PC-3 (cell line): ENCODE measurements at regions not wholly inside any gene's neighbourhood (a gene's known extent, or its start where the extent isn't known, plus 50 kb on each side); places are given as distances from the start of the nearest gene placed in this dataset.

ENCODE experiments used
- ATAC-seq: fragments of 200-7000 bp; cut with Tn5 transposase; 2 replicates; pipeline ENCODE4 v1.9.1; 2020; ENCODE audit warnings: mild to moderate bottlenecking, moderate library complexity
- BruUV-seq: library from RNA; stranded (reverse); fragments of 400-500 nt; replicated peaks from 2 replicates; lab custom pipeline; 2021; lab: Mats Ljungman, UMichigan
- CTCF ChIA-PET: fragments of 300-600 bp; sonication (Branson Sonifier 250); formaldehyde crosslinking; loops from one replicate; lab custom pipeline; 2022; ENCODE audit warnings: antibody characterized with exemption; lab: Charles Lee
- POLR2A ChIA-PET: fragments of 300-600 bp; sonication (Branson Sonifier 250); formaldehyde crosslinking; loops from one replicate; lab custom pipeline; 2022; ENCODE audit warnings: antibody characterized with exemption; ENCODE audit not compliant: unreplicated experiment; lab: Charles Lee
- DNase-seq: peaks from one replicate; pipeline ENCODE4 v3.0.0-alpha.2; 2015
- H2AFZ ChIP-seq: fragments of 300-600 bp; sonication (generic); 2 replicates; pipeline ENCODE4 v1.6.0; 2016; ENCODE audit warnings: antibody characterized with exemption, low read length
- H3F3A ChIP-seq: fragments of 300-600 bp; sonication (generic); one replicate; pipeline ENCODE4 v1.6.0; 2017; ENCODE audit warnings: antibody characterized with exemption, low read length, control low read depth, mild to moderate bottlenecking; ENCODE audit not compliant: unreplicated experiment
- H3K27ac ChIP-seq: fragments of 300-600 bp; sonication (generic); 2 replicates; pipeline ENCODE4 v1.5.1; 2016; ENCODE audit warnings: mild to moderate bottlenecking, low read length
- H3K27me3 ChIP-seq: fragments of 300-600 bp; sonication (generic); 2 replicates; pipeline ENCODE4 v1.6.1; 2016; ENCODE audit warnings: low read length, mixed read lengths
- H3K36me3 ChIP-seq: fragments of 300-600 bp; sonication (generic); 2 replicates; pipeline ENCODE4 v1.6.1; 2016; ENCODE audit warnings: low read depth, mixed run types, low read length, mixed read lengths
- H3K4me1 ChIP-seq: fragments of 300-600 bp; sonication (generic); 2 replicates; pipeline ENCODE4 v1.5.1; 2016; ENCODE audit warnings: low read length; ENCODE audit not compliant: insufficient read depth
- H3K4me2 ChIP-seq: fragments of 300-600 bp; sonication (generic); 2 replicates; pipeline ENCODE4 v1.6.0; 2016; ENCODE audit warnings: low read length
- H3K4me3 ChIP-seq: fragments of 300-600 bp; sonication (generic); 2 replicates; pipeline ENCODE4 v1.5.1; 2016; ENCODE audit warnings: mild to moderate bottlenecking, low read length, mixed read lengths
- H3K79me2 ChIP-seq: fragments of 300-600 bp; sonication (generic); 2 replicates; pipeline ENCODE4 v1.6.1; 2017; ENCODE audit warnings: low read length, mixed read lengths
- H3K9ac ChIP-seq: fragments of 300-600 bp; sonication (generic); 2 replicates; pipeline ENCODE4 v1.6.0; 2016; ENCODE audit warnings: mild to moderate bottlenecking, low read length
- H3K9me2 ChIP-seq: fragments of 300-600 bp; sonication (generic); replicated peaks from 2 replicates; pipeline ENCODE4 v1.6.1; 2016; ENCODE audit warnings: mixed run types, low read length, mixed read lengths
- H3K9me3 ChIP-seq: fragments of 300-600 bp; sonication (generic); 2 replicates; pipeline ENCODE4 v1.6.1; 2016; ENCODE audit warnings: low read length, mixed read lengths
- H4K20me1 ChIP-seq: fragments of 300-600 bp; sonication (generic); 2 replicates; pipeline ENCODE4 v1.6.1; 2016; ENCODE audit warnings: low read length, mixed read lengths
- EZH2 ChIP-seq: fragments of 300-600 bp; sonication (generic); IDR thresholded peaks from one replicate; pipeline ENCODE4 v1.6.1; 2017; ENCODE audit warnings: antibody characterized with exemption, mild to moderate bottlenecking, low read length; ENCODE audit not compliant: unreplicated experiment
- EZH2phosphoT487 ChIP-seq: fragments of 300-600 bp; sonication (generic); IDR thresholded peaks from 2 replicates; pipeline ENCODE4 v1.6.1; 2018; ENCODE audit warnings: mild to moderate bottlenecking, antibody characterized with exemption, low read length, borderline replicate concordance
- intact Hi-C: fragments of 100-400 bp; cut with micrococcal nuclease; formaldehyde crosslinking; loops from 2 replicates; pipeline ENCODE4 v1.9.0; 2023
- TF ChIP-seq, protein P1 (sequence below): fragments of 300-600 bp; sonication (generic); conservative IDR thresholded peaks from 2 replicates; pipeline ENCODE4 v1.5.1; 2017; ENCODE audit warnings: antibody characterized with exemption, low read depth, mild to moderate bottlenecking, low read length

- Histone ChIP-seq H3K9me3 (no peaks in the 10 kb centered on the region), H3K4me1 (peaks cover 39% of the 10 kb centered on the region), H3F3A (no peaks in the 10 kb centered on the region), H3K27me3 (no peaks in the 10 kb centered on the region), H3K4me3 (peak overlapping the region; percentile 22; the same call in 1 of the 2 replicates), H3K9ac (peak overlapping the region; percentile 59), H2AFZ (0 out of 2 replicates have a peak overlapping the region, but pooled peaks have one; percentile 13), H3K4me2 (peak overlapping the region; percentile 67), H3K27ac (peak overlapping the region; percentile 91), H4K20me1 (no peaks in the 10 kb centered on the region), H3K9me2 (0 out of 2 replicates have a peak, but pooled peaks cover 3% of the 10 kb centered on the region), H3K36me3 (no peaks in the 10 kb centered on the region), H3K79me2 (no peaks in the 10 kb centered on the region)
- CTCF ChIA-PET: interaction anchor here (0.6 kb wide), 1 partner anchor 180 kb away, joined by 3 read pairs; no protein-coding TSS in a partner anchor
- intact Hi-C loops: loop anchor here (10.0 kb wide), 1 partner anchor 128 kb away; no protein-coding TSS in a partner anchor
- TF ChIP-seq EZH2 (no peak), EZH2phosphoT487 (no peak)
- TF ChIP-seq, protein P1, sequence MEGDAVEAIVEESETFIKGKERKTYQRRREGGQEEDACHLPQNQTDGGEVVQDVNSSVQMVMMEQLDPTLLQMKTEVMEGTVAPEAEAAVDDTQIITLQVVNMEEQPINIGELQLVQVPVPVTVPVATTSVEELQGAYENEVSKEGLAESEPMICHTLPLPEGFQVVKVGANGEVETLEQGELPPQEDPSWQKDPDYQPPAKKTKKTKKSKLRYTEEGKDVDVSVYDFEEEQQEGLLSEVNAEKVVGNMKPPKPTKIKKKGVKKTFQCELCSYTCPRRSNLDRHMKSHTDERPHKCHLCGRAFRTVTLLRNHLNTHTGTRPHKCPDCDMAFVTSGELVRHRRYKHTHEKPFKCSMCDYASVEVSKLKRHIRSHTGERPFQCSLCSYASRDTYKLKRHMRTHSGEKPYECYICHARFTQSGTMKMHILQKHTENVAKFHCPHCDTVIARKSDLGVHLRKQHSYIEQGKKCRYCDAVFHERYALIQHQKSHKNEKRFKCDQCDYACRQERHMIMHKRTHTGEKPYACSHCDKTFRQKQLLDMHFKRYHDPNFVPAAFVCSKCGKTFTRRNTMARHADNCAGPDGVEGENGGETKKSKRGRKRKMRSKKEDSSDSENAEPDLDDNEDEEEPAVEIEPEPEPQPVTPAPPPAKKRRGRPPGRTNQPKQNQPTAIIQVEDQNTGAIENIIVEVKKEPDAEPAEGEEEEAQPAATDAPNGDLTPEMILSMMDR: no peak
- peak; percentile 98 for DNase-seq
- POLR2A ChIA-PET: no interaction called here
- BruUV-seq: no TSS peak
- ATAC-seq: peak; percentile 96
Measured at GRCh38 chr4:141853091-141853764, 216.8 kb downstream of the IL15 start.

- peak; percentile 89 for ATAC-seq
- POLR2A ChIA-PET: interaction anchor here (0.6 kb wide), 1 partner anchor 26 kb away, joined by 3 read pairs; no protein-coding TSS in a partner anchor
- no peak for TF ChIP-seq EZH2phosphoT487
- TF ChIP-seq EZH2: no peak
- TF ChIP-seq, protein P1: no peak
- no peaks in the 10 kb centered on the region for H3K36me3 ChIP-seq
- CTCF ChIA-PET: interaction anchor here (0.6 kb wide), 1 partner anchor 1127 kb away, joined by 6 read pairs; no protein-coding TSS in a partner anchor
- DNase-seq: peak; percentile 76
- H3K4me2 ChIP-seq: peak overlapping the region; percentile 13; the same call in 1 of the 2 replicates
- H3K9me2 ChIP-seq: no peaks in the 10 kb centered on the region
- H2AFZ ChIP-seq: no peak overlapping the region
- no peaks in the 10 kb centered on the region for H4K20me1 ChIP-seq
- H3K27ac ChIP-seq: peak overlapping the region; percentile 57
- H3K9ac ChIP-seq: no peak overlapping the region
- H3K9me3 ChIP-seq: no peaks in the 10 kb centered on the region
- H3K4me1 ChIP-seq: peaks cover 29% of the 10 kb centered on the region
- no TSS peak for BruUV-seq
- H3K79me2 ChIP-seq: no peaks in the 10 kb centered on the region
- no peak overlapping the region for H3K4me3 ChIP-seq
- H3F3A ChIP-seq: no peaks in the 10 kb centered on the region
- no peaks in the 10 kb centered on the region for H3K27me3 ChIP-seq
- intact Hi-C loops: loop anchor here (2.0 to 10.0 kb wide), 2 partner anchors 134 to 216 kb away; no protein-coding TSS in a partner anchor
Measured at GRCh38 chr4:141858437-141858836, 222.1 kb downstream of the IL15 start.

DNA sequence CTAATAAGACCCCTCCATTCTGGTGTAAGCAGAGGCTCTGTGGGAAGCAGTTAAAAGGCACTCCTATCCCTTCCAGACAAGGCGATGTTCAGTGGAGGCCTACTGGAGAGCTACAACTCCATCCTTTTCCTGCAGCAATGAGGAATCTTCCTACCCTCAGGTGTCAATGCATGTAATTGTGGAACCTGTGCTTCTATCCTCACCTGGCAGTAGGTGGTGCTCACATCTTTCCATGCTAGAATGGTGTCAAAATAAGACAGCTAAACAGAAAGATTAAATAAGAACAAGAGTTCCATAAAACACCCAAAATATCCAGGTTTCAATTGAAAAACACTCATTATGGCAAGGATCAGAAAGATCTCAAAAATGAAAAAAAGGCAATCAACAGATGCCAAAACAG is 224.6 kb downstream of the IL15 start:
- Histone ChIP-seq H3K79me2 (no peaks in the 10 kb centered on the region), H3K27me3 (no peaks in the 10 kb centered on the region), H3K4me1 (peaks cover 20% of the 10 kb centered on the region), H4K20me1 (no peaks in the 10 kb centered on the region), H3K9me2 (no peaks in the 10 kb centered on the region), H3K9me3 (no peaks in the 10 kb centered on the region), H3K27ac (no peak overlapping the region), H3K36me3 (no peaks in the 10 kb centered on the region), H3K4me3 (no peak overlapping the region), H3F3A (no peaks in the 10 kb centered on the region), H3K4me2 (no peak overlapping the region), H3K9ac (no peak overlapping the region), H2AFZ (no peak overlapping the region)
- intact Hi-C loops: loop anchor here (1.0 to 10.0 kb wide), 2 partner anchors 234 to 986 kb away; no protein-coding TSS in a partner anchor
- CTCF ChIA-PET: interaction anchor here (0.6 to 1.6 kb wide), 2 partner anchors 176 to 515 kb away, joined by 6 to 7 read pairs; no protein-coding TSS in a partner anchor
- TF ChIP-seq, protein P1: peak; percentile 81
- TF ChIP-seq EZH2phosphoT487 (no peak), EZH2 (no peak)
- BruUV-seq: no TSS peak
- POLR2A ChIA-PET: no interaction called here
- ATAC-seq: peak; percentile 45
- peak; percentile 61 for DNase-seq
